ENCODE measurements at regions not wholly inside any gene's neighbourhood (a gene's known extent, or its start where the extent isn't known, plus 50 kb on each side); places are given as distances from the start of the nearest gene placed in this dataset.
A peak's percentile ranks its signal among the peaks of the same experiment; 100 is the strongest.

DNA sequence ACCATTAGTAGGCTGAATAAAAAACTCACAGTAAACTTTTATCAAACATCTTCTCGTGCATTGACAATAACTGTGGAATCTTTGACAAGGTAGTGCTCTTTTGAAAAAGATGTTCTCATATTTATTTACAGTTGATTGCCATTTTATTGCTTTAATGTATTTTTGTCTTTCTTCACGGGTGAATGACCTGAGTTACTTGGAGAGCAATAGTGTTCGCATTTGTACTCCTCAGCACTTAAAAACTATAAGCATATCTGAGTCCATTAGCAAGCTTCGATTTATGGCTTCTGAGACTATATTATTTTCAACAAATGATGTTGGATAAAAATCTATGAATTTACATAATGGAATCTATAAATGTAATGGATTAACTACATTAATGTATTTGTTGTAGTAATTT, 1012.3 kb downstream of the CDH9 start:
- TF ChIP-seq, protein P1, sequence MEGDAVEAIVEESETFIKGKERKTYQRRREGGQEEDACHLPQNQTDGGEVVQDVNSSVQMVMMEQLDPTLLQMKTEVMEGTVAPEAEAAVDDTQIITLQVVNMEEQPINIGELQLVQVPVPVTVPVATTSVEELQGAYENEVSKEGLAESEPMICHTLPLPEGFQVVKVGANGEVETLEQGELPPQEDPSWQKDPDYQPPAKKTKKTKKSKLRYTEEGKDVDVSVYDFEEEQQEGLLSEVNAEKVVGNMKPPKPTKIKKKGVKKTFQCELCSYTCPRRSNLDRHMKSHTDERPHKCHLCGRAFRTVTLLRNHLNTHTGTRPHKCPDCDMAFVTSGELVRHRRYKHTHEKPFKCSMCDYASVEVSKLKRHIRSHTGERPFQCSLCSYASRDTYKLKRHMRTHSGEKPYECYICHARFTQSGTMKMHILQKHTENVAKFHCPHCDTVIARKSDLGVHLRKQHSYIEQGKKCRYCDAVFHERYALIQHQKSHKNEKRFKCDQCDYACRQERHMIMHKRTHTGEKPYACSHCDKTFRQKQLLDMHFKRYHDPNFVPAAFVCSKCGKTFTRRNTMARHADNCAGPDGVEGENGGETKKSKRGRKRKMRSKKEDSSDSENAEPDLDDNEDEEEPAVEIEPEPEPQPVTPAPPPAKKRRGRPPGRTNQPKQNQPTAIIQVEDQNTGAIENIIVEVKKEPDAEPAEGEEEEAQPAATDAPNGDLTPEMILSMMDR (IDR thresholded peaks at IDR 0.05; ENCODE audit: low read length) = no peak
- TF ChIP-seq EZH2 (optimal IDR thresholded peaks at IDR 0.05; ENCODE audit: low read depth, low read length) = no peak
- TF ChIP-seq EZH2phosphoT487 (IDR thresholded peaks at IDR 0.05; ENCODE audit: low read length) = no peak
- no peaks in the 10 kb centered on the region for H3K9me2 ChIP-seq (replicated peaks; ENCODE audit: insufficient read depth, low read length)
- no peaks in the 10 kb centered on the region for H3K79me2 ChIP-seq (ENCODE audit: low read length)
- H3K4me1 ChIP-seq (ENCODE audit: low read length) = no peaks in the 10 kb centered on the region
- no peak overlapping the region for H3K4me2 ChIP-seq (ENCODE audit: low read depth, low read length)
- H4K20me1 ChIP-seq (ENCODE audit: insufficient read depth, low read length) = no peaks in the 10 kb centered on the region
- H3K4me3 ChIP-seq (ENCODE audit: low read length) = no peak overlapping the region
- H3K27ac ChIP-seq (ENCODE audit: low read length) = no peak overlapping the region
- no peak overlapping the region for H3K9ac ChIP-seq (ENCODE audit: low read length)
- H2AFZ ChIP-seq (ENCODE audit: low read length) = no peak overlapping the region
- no peak for DNase-seq
- no peaks in the 10 kb centered on the region for H3K9me3 ChIP-seq (replicated peaks; ENCODE audit: insufficient read depth, low read length)
- no peaks in the 10 kb centered on the region for H3F3A ChIP-seq (ENCODE audit: insufficient read depth, low read length)
- H3K27me3 ChIP-seq (replicated peaks; ENCODE audit: insufficient read depth, low read length) = no peaks in the 10 kb centered on the region
- H3K36me3 ChIP-seq (replicated peaks; ENCODE audit: insufficient read depth, low read length) = no peaks in the 10 kb centered on the region

- no peaks in the 10 kb centered on the region for H3K4me1 ChIP-seq (ENCODE audit: low read length)
- H3K9ac ChIP-seq (ENCODE audit: low read length) = no peak overlapping the region
- H3K79me2 ChIP-seq (ENCODE audit: low read length) = no peaks in the 10 kb centered on the region
- H3K4me3 ChIP-seq (ENCODE audit: low read length) = no peak overlapping the region
- H3F3A ChIP-seq (ENCODE audit: insufficient read depth, low read length) = no peaks in the 10 kb centered on the region
- H3K36me3 ChIP-seq (replicated peaks; ENCODE audit: insufficient read depth, low read length) = no peaks in the 10 kb centered on the region
- no peaks in the 10 kb centered on the region for H3K9me3 ChIP-seq (replicated peaks; ENCODE audit: insufficient read depth, low read length)
- no peaks in the 10 kb centered on the region for H4K20me1 ChIP-seq (ENCODE audit: insufficient read depth, low read length)
- no peak overlapping the region for H2AFZ ChIP-seq (ENCODE audit: low read length)
- DNase-seq = no peak
- no peak overlapping the region for H3K27ac ChIP-seq (ENCODE audit: low read length)
- no peak for TF ChIP-seq EZH2 (optimal IDR thresholded peaks at IDR 0.05; ENCODE audit: low read depth, low read length)
- TF ChIP-seq, protein P1 (IDR thresholded peaks at IDR 0.05; ENCODE audit: low read length) = peak; percentile 12; the same call in 1 of the 2 replicates
- no peaks in the 10 kb centered on the region for H3K9me2 ChIP-seq (replicated peaks; ENCODE audit: insufficient read depth, low read length)
- no peak overlapping the region for H3K4me2 ChIP-seq (ENCODE audit: low read depth, low read length)
- H3K27me3 ChIP-seq (replicated peaks; ENCODE audit: insufficient read depth, low read length) = no peaks in the 10 kb centered on the region
Measured at GRCh38 chr5:26024774-26025173, 1013.6 kb downstream of the CDH9 start.

DNA sequence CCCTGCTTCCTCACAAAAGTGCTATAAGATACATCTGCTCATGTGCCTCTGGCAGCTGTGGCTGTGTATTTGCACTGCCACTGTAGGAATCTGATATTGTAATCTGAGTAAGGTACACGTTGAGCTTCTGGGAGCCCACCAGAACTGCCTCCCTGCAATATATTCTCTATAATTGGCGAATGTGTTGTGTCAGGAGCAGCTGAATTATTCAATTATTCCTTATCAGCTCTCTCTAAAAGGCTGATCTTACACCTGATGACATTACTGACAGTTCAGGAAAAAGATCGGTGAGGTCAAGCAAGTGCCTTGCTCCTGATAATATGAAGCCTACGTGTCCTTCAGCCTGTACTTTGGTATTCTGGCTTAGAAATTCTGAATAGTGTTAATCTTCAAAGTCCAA, 1015.0 kb downstream of the CDH9 start:
- no peak overlapping the region for H3K4me2 ChIP-seq (ENCODE audit: low read depth, low read length)
- no peak overlapping the region for H3K27ac ChIP-seq (ENCODE audit: low read length)
- no peaks in the 10 kb centered on the region for H3K9me2 ChIP-seq (replicated peaks; ENCODE audit: insufficient read depth, low read length)
- no peaks in the 10 kb centered on the region for H3K27me3 ChIP-seq (replicated peaks; ENCODE audit: insufficient read depth, low read length)
- no peaks in the 10 kb centered on the region for H4K20me1 ChIP-seq (ENCODE audit: insufficient read depth, low read length)
- no peaks in the 10 kb centered on the region for H3F3A ChIP-seq (ENCODE audit: insufficient read depth, low read length)
- H3K36me3 ChIP-seq (replicated peaks; ENCODE audit: insufficient read depth, low read length) = no peaks in the 10 kb centered on the region
- H3K79me2 ChIP-seq (ENCODE audit: low read length) = no peaks in the 10 kb centered on the region
- no peak for DNase-seq
- H3K9ac ChIP-seq (ENCODE audit: low read length) = no peak overlapping the region
- H3K4me3 ChIP-seq (ENCODE audit: low read length) = no peak overlapping the region
- TF ChIP-seq, protein P1 (IDR thresholded peaks at IDR 0.05; ENCODE audit: low read length) = no peak
- TF ChIP-seq EZH2 (optimal IDR thresholded peaks at IDR 0.05; ENCODE audit: low read depth, low read length) = no peak
- TF ChIP-seq EZH2phosphoT487 (IDR thresholded peaks at IDR 0.05; ENCODE audit: low read length) = no peak
- no peaks in the 10 kb centered on the region for H3K4me1 ChIP-seq (ENCODE audit: low read length)
- H2AFZ ChIP-seq (ENCODE audit: low read length) = no peak overlapping the region
- no peaks in the 10 kb centered on the region for H3K9me3 ChIP-seq (replicated peaks; ENCODE audit: insufficient read depth, low read length)

All from MM.1S (cell line).